AG09319 (cell line): ENCODE measurements at regions not wholly inside any gene's neighbourhood (a gene's known extent, or its start where the extent isn't known, plus 50 kb on each side); places are given as distances from the start of the nearest gene placed in this dataset.

Experiments
- DNase-seq: peaks from one replicate; pipeline ENCODE4 v3.0.0-alpha.2; 2010; ENCODE audit warnings: low read depth; ENCODE audit errors: extremely low read depth
- CTCF ChIP-seq: IDR thresholded peaks from 2 replicates; pipeline ENCODE4 v1.5.1; 2011; ENCODE audit warnings: low read depth, mild to moderate bottlenecking, inconsistent platforms, low read length, moderate library complexity

GRCh38 chr6:24057030-24057429 is 69.0 kb upstream of the NRSN1 start:
- no peak for DNase-seq
- TF ChIP-seq CTCF: no peak

- TF ChIP-seq CTCF: no peak
- DNase-seq: no peak
Measured at GRCh38 chr6:24060982-24061754, 64.8 kb upstream of the NRSN1 start.

DNA sequence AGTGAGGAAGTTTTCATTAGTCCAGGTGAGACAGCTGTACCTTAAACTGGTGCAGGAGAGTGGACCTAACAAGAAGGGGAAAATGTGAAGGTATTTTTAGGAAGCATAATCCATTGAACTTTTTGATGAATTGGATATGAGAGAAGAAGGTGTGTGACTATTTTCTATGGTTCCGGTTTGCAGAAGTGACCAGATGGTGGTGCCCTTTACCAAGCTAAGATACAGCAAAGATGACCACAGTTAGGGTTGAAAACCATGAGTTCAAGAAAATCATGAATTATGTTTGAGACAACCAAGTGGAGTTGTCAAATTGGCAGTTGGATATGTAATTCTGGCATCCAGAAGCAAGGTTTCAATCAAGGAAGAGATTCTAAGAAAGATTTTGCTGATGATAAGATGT is 61.9 kb upstream of the NRSN1 start:
- peak; percentile 37 for TF ChIP-seq CTCF
- no peak for DNase-seq

DNA sequence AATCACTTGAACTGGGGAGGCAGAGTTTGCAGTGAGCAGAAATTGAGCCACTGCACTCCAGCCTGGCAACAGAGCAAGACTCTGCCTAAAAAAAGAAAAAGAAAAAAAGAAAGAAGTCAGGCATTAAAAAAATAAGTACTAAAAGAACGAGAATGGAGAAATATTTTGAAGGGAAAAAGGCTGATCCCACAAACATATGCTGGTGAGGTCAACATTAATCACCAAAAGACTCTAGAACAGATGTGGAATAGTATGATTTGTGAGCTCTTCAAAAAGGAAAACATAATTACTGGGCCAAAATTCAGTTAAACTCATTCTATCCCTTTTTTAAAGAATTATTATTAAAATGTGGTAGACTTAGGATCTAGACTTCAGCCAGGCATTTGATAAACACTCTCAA is 61.2 kb upstream of the NRSN1 start:
- no peak for TF ChIP-seq CTCF
- DNase-seq: no peak

DNA sequence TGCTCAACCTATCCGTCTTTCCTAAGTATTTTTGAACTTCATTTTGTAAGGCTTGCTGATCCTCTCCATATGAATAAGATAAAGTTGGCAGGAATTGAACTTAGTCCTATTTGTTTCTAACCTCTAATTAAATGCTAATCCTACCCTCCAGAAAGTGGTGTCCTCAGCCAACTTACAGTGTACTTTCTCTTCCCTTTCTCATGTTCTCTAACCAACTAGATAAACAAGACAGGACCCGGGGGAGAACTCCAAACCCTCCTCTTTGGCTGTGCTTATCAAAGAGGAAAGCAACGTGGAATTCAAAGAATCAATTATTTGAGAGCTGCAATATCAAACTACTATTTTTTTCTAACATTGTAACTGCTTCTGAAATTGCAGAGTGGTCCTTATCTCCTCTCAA is 56.5 kb upstream of the NRSN1 start:
- DNase-seq: no peak

GRCh38 chr6:24072038-24072746 is 53.8 kb upstream of the NRSN1 start:
- no peak for DNase-seq
- TF ChIP-seq CTCF: no peak

More for the DNA sequence above, 56.5 kb upstream of the NRSN1 start:
- TF ChIP-seq CTCF: no peak

DNA sequence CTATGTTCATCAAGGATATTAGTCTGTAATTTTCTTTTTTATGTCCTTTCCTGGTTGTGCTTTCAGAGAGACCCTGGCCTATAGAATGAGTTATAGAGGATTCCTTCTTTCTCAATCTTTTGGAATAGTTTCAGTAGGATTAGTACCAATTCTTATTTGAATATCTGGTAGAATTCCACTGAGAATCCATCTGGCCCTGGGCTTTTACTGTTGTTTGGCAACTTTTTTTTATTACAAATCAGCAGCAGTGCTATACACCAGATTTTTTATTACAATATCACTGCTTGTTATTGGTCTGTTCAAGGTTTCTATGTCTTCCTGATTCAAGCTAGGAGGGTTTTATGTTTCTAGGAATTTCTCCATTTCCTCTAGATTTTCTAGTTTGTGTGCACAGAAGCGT is 50.0 kb upstream of the NRSN1 start:
- DNase-seq: no peak
- TF ChIP-seq CTCF: no peak
